ENCODE measurements at regions not wholly inside any gene's neighbourhood (a gene's known extent, or its start where the extent isn't known, plus 50 kb on each side); places are given as distances from the start of the nearest gene placed in this dataset.

GRCh38 chr6:40762981-40763380 lies 175.8 kb upstream of the LRFN2 start:
- intact Hi-C loops (cut with DNase I): no loop called here
- DNase-seq: no peak
- Histone ChIP-seq H3K27ac (no peak overlapping the region), H3K4me1 (no peaks in the 10 kb centered on the region), H3K36me3 (no peaks in the 10 kb centered on the region), H3K4me3 (no peak overlapping the region), H3K9me3 (no peaks in the 10 kb centered on the region), H3K27me3 (no peaks in the 10 kb centered on the region)
- TF ChIP-seq, protein P1, sequence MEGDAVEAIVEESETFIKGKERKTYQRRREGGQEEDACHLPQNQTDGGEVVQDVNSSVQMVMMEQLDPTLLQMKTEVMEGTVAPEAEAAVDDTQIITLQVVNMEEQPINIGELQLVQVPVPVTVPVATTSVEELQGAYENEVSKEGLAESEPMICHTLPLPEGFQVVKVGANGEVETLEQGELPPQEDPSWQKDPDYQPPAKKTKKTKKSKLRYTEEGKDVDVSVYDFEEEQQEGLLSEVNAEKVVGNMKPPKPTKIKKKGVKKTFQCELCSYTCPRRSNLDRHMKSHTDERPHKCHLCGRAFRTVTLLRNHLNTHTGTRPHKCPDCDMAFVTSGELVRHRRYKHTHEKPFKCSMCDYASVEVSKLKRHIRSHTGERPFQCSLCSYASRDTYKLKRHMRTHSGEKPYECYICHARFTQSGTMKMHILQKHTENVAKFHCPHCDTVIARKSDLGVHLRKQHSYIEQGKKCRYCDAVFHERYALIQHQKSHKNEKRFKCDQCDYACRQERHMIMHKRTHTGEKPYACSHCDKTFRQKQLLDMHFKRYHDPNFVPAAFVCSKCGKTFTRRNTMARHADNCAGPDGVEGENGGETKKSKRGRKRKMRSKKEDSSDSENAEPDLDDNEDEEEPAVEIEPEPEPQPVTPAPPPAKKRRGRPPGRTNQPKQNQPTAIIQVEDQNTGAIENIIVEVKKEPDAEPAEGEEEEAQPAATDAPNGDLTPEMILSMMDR (IDR thresholded peaks at IDR 0.05): no peak
- ATAC-seq: no peak

DNA sequence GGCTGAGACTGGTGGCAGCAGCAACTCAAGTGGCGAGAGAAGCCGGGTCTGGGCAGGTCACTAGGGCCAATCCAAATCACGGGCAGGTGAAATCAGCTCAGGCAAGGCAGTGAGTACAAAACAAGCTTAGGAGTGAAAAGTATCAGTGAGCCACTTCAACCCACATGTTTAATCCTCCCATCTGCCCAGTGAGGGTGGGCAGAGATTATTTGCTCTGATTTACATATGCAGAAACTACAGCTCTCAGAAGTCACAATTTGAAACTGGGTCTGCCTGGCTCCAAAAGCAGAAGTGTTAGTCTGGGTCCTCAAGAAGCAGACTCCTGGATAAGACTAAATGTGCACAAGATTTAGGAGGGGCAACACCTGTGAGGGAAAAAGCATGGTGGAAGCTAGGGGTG lies 173.7 kb upstream of the LRFN2 start:
- TF ChIP-seq, protein P1 (IDR thresholded peaks at IDR 0.05): no peak
- no peaks in the 10 kb centered on the region for H3K9me3 ChIP-seq
- ATAC-seq: no peak

DNA sequence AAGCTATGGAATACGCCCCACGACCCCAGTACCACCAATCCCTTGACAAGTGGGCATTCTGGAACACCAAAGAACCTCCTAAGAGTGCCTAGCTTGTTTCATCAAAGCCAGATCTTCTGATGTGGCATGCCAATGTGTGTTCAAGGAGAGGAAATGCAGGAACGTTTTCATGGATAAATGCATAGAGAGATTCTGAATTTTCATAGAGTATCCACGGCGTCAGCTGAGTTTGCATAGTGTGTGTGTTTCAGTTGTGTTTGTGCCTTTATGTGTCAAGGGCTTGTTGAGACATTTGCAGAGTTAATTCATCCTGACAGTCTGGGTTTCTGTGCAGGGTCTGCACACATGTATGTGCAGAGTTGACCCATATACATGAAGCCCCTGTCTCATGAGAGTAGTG lies 172.7 kb upstream of the LRFN2 start:
- DNase-seq (no peak), ATAC-seq (no peak)
- intact Hi-C loops (cut with DNase I): no loop called here
- H3K9me3 ChIP-seq: no peaks in the 10 kb centered on the region
- no peak overlapping the region for H3K4me3 ChIP-seq
- peaks cover 26% of the 10 kb centered on the region for H3K27me3 ChIP-seq
- H3K27ac ChIP-seq: no peak overlapping the region
- TF ChIP-seq, protein P1 (IDR thresholded peaks at IDR 0.05): no peak
- H3K36me3 ChIP-seq: no peaks in the 10 kb centered on the region
- H3K4me1 ChIP-seq: no peaks in the 10 kb centered on the region

More for the DNA sequence above, 173.7 kb upstream of the LRFN2 start:
- no peak for DNase-seq
- H3K27ac ChIP-seq: no peak overlapping the region
- peaks cover 15% of the 10 kb centered on the region for H3K27me3 ChIP-seq
- no peaks in the 10 kb centered on the region for H3K4me1 ChIP-seq
- no peaks in the 10 kb centered on the region for H3K36me3 ChIP-seq
- H3K4me3 ChIP-seq: no peak overlapping the region
- intact Hi-C loops (cut with DNase I): no loop called here

GRCh38 chr6:40759264-40759663 lies 172.1 kb upstream of the LRFN2 start:
- intact Hi-C loops (cut with DNase I): no loop called here
- Histone ChIP-seq H3K4me1 (no peaks in the 10 kb centered on the region), H3K36me3 (no peaks in the 10 kb centered on the region), H3K27ac (no peak overlapping the region), H3K9me3 (no peaks in the 10 kb centered on the region), H3K4me3 (no peak overlapping the region), H3K27me3 (peaks cover 31% of the 10 kb centered on the region)
- TF ChIP-seq, protein P1 (IDR thresholded peaks at IDR 0.05): no peak
- no peak for ATAC-seq
- no peak for DNase-seq

- TF ChIP-seq, protein P1 (IDR thresholded peaks at IDR 0.05): no peak
- DNase-seq (no peak), ATAC-seq (no peak)
- Histone ChIP-seq H3K9me3 (no peaks in the 10 kb centered on the region), H3K4me3 (no peak overlapping the region), H3K4me1 (no peaks in the 10 kb centered on the region), H3K36me3 (no peaks in the 10 kb centered on the region), H3K27ac (no peak overlapping the region), H3K27me3 (peaks cover 39% of the 10 kb centered on the region)
- intact Hi-C loops (cut with DNase I): no loop called here
These were observed 168.7 kb upstream of the LRFN2 start for GRCh38 chr6:40755749-40756452.

All from upper lobe of right lung (tissue), 1 donor.